ENCODE measurements at regions not wholly inside any gene's neighbourhood (a gene's known extent, or its start where the extent isn't known, plus 50 kb on each side); places are given as distances from the start of the nearest gene placed in this dataset.

- DNase-seq (ENCODE audit: low read depth, low spot score), result no peak
- in situ Hi-C loops (cut with HindIII; ENCODE audit: low pct_unique_long_range_greater_than_20kb, low sequenced_read_pairs), result no loop called here
Measured at GRCh38 chr15:91528801-91529200, 324.7 kb upstream of the SLCO3A1 start.

- DNase-seq (ENCODE audit: low read depth, low spot score), result no peak
- in situ Hi-C loops (cut with HindIII; ENCODE audit: low pct_unique_long_range_greater_than_20kb, low sequenced_read_pairs), result no loop called here
Measured at GRCh38 chr15:91529534-91529933, 324.0 kb upstream of the SLCO3A1 start.

- no peak for DNase-seq (ENCODE audit: low read depth, low spot score)
- in situ Hi-C loops (cut with HindIII; ENCODE audit: low pct_unique_long_range_greater_than_20kb, low sequenced_read_pairs), result no loop called here
Measured at GRCh38 chr15:91530279-91530678, 323.2 kb upstream of the SLCO3A1 start.

GRCh38 chr15:91530956-91531582 is 322.4 kb upstream of the SLCO3A1 start:
- in situ Hi-C loops (cut with HindIII; ENCODE audit: low pct_unique_long_range_greater_than_20kb, low sequenced_read_pairs), result no loop called here
- no peak for DNase-seq (ENCODE audit: low read depth, low spot score)

- DNase-seq (ENCODE audit: low read depth, low spot score), result no peak
- in situ Hi-C loops (cut with HindIII; ENCODE audit: low pct_unique_long_range_greater_than_20kb, low sequenced_read_pairs), result no loop called here
Measured at GRCh38 chr15:91534235-91534634, 319.3 kb upstream of the SLCO3A1 start.

- no peak for DNase-seq (ENCODE audit: low read depth, low spot score)
- in situ Hi-C loops (cut with HindIII; ENCODE audit: low pct_unique_long_range_greater_than_20kb, low sequenced_read_pairs), result no loop called here
Measured at GRCh38 chr15:91534976-91535375, 318.5 kb upstream of the SLCO3A1 start.

GRCh38 chr15:91535856-91536500 is 317.5 kb upstream of the SLCO3A1 start:
- DNase-seq (ENCODE audit: low read depth, low spot score), result peak; percentile 72
- in situ Hi-C loops (cut with HindIII; ENCODE audit: low pct_unique_long_range_greater_than_20kb, low sequenced_read_pairs), result no loop called here

GRCh38 chr15:91537856-91538255 is 315.7 kb upstream of the SLCO3A1 start:
- DNase-seq (ENCODE audit: low read depth, low spot score), result no peak
- in situ Hi-C loops (cut with HindIII; ENCODE audit: low pct_unique_long_range_greater_than_20kb, low sequenced_read_pairs), result no loop called here

GRCh38 chr15:91538782-91539181 is 314.7 kb upstream of the SLCO3A1 start:
- no peak for DNase-seq (ENCODE audit: low read depth, low spot score)
- in situ Hi-C loops (cut with HindIII; ENCODE audit: low pct_unique_long_range_greater_than_20kb, low sequenced_read_pairs), result no loop called here

GRCh38 chr15:91541286-91541685 is 312.2 kb upstream of the SLCO3A1 start:
- in situ Hi-C loops (cut with HindIII; ENCODE audit: low pct_unique_long_range_greater_than_20kb, low sequenced_read_pairs), result no loop called here
- no peak for DNase-seq (ENCODE audit: low read depth, low spot score)

GRCh38 chr15:91542226-91542625 is 311.3 kb upstream of the SLCO3A1 start:
- no peak for DNase-seq (ENCODE audit: low read depth, low spot score)
- in situ Hi-C loops (cut with HindIII; ENCODE audit: low pct_unique_long_range_greater_than_20kb, low sequenced_read_pairs), result no loop called here

- no peak for DNase-seq (ENCODE audit: low read depth, low spot score)
- in situ Hi-C loops (cut with HindIII; ENCODE audit: low pct_unique_long_range_greater_than_20kb, low sequenced_read_pairs), result no loop called here
Measured at GRCh38 chr15:91547356-91547755, 306.2 kb upstream of the SLCO3A1 start.

GRCh38 chr15:91548549-91548948 is 305.0 kb upstream of the SLCO3A1 start:
- DNase-seq (ENCODE audit: low read depth, low spot score), result no peak
- in situ Hi-C loops (cut with HindIII; ENCODE audit: low pct_unique_long_range_greater_than_20kb, low sequenced_read_pairs), result no loop called here

- in situ Hi-C loops (cut with HindIII; ENCODE audit: low pct_unique_long_range_greater_than_20kb, low sequenced_read_pairs), result no loop called here
- no peak for DNase-seq (ENCODE audit: low read depth, low spot score)
Measured at GRCh38 chr15:91549581-91549980, 303.9 kb upstream of the SLCO3A1 start.

- DNase-seq (ENCODE audit: low read depth, low spot score), result no peak
- in situ Hi-C loops (cut with HindIII; ENCODE audit: low pct_unique_long_range_greater_than_20kb, low sequenced_read_pairs), result no loop called here
Measured at GRCh38 chr15:91552555-91552954, 301.0 kb upstream of the SLCO3A1 start.

- in situ Hi-C loops (cut with HindIII; ENCODE audit: low pct_unique_long_range_greater_than_20kb, low sequenced_read_pairs), result no loop called here
- DNase-seq (ENCODE audit: low read depth, low spot score), result no peak
Measured at GRCh38 chr15:91553196-91553854, 300.2 kb upstream of the SLCO3A1 start.

- DNase-seq (ENCODE audit: low read depth, low spot score), result peak; percentile 73
- in situ Hi-C loops (cut with HindIII; ENCODE audit: low pct_unique_long_range_greater_than_20kb, low sequenced_read_pairs), result no loop called here
Measured at GRCh38 chr15:91555312-91555711, 298.2 kb upstream of the SLCO3A1 start.

- in situ Hi-C loops (cut with HindIII; ENCODE audit: low pct_unique_long_range_greater_than_20kb, low sequenced_read_pairs), result no loop called here
- DNase-seq (ENCODE audit: low read depth, low spot score), result no peak
Measured at GRCh38 chr15:91556926-91557325, 296.6 kb upstream of the SLCO3A1 start.

- in situ Hi-C loops (cut with HindIII; ENCODE audit: low pct_unique_long_range_greater_than_20kb, low sequenced_read_pairs), result no loop called here
- peak; percentile 95 for DNase-seq (ENCODE audit: low read depth, low spot score)
Measured at GRCh38 chr15:91559066-91559465, 294.4 kb upstream of the SLCO3A1 start.
